GM19463 (cell line): ENCODE measurements at regions not wholly inside any gene's neighbourhood (a gene's known extent, or its start where the extent isn't known, plus 50 kb on each side); places are given as distances from the start of the nearest gene placed in this dataset.

Source experiments
- ATAC-seq: cut with Tn5 transposase; IDR thresholded peaks from one replicate; pipeline ENCODE4 v1.9.1; 2021; ENCODE audit warnings: mild to moderate bottlenecking, moderate library complexity; ENCODE audit not compliant: unreplicated experiment

- ATAC-seq, result no peak
Observed at GRCh38 chr3:182608832-182609231, 184.5 kb upstream of the ATP11B start.

- no peak for ATAC-seq
Observed at GRCh38 chr3:182609575-182610156, 183.6 kb upstream of the ATP11B start.

- no peak for ATAC-seq
Observed at GRCh38 chr3:182612332-182612731, 181.0 kb upstream of the ATP11B start.

- ATAC-seq, result no peak
Observed at GRCh38 chr3:182617500-182617899, 175.8 kb upstream of the ATP11B start.

- no peak for ATAC-seq
Observed at GRCh38 chr3:182618085-182618732, 175.1 kb upstream of the ATP11B start.

GRCh38 chr3:182618981-182619591 is 174.2 kb upstream of the ATP11B start:
- ATAC-seq, result peak; percentile 43

- ATAC-seq, result no peak
Observed at GRCh38 chr3:182620723-182621434, 172.4 kb upstream of the ATP11B start.

GRCh38 chr3:182621435-182622240 is 171.7 kb upstream of the ATP11B start:
- no peak for ATAC-seq

- ATAC-seq, result no peak
Observed at GRCh38 chr3:182622241-182622545, 171.1 kb upstream of the ATP11B start.

- no peak for ATAC-seq
Observed at GRCh38 chr3:182626484-182627467, 166.5 kb upstream of the ATP11B start.

GRCh38 chr3:182628531-182628930 is 164.8 kb upstream of the ATP11B start:
- ATAC-seq, result no peak

- no peak for ATAC-seq
Observed at GRCh38 chr3:182629521-182629920, 163.8 kb upstream of the ATP11B start.

GRCh38 chr3:182631183-182632076 is 161.9 kb upstream of the ATP11B start:
- ATAC-seq, result no peak

GRCh38 chr3:182632077-182632393 is 161.3 kb upstream of the ATP11B start:
- no peak for ATAC-seq

- no peak for ATAC-seq
Observed at GRCh38 chr3:182633186-182633585, 160.1 kb upstream of the ATP11B start.

GRCh38 chr3:182636646-182637045 is 156.7 kb upstream of the ATP11B start:
- ATAC-seq, result no peak

- ATAC-seq, result no peak
Observed at GRCh38 chr3:182637350-182638110, 155.8 kb upstream of the ATP11B start.

- ATAC-seq, result no peak
Observed at GRCh38 chr3:182644013-182644412, 149.3 kb upstream of the ATP11B start.
